ENCODE measurements at regions not wholly inside any gene's neighbourhood (a gene's known extent, or its start where the extent isn't known, plus 50 kb on each side); places are given as distances from the start of the nearest gene placed in this dataset.
"Not testable (repeated sequence)": the region's sequence is repeated elsewhere in the genome, so short reads cannot be mapped to it uniquely, and the experiment has no call there.

GRCh38 chr6:139713424-139713823 lies 339.0 kb upstream of the CITED2 start:
- intact Hi-C loops (cut with DNase I): no loop called here
- no peak for DNase-seq (ENCODE audit: low spot score)

GRCh38 chr6:139712830-139713229 lies 338.4 kb upstream of the CITED2 start:
- intact Hi-C loops (cut with DNase I): no loop called here
- no peak for DNase-seq (ENCODE audit: low spot score)

GRCh38 chr6:139711804-139712585 lies 337.5 kb upstream of the CITED2 start:
- intact Hi-C loops (cut with DNase I): no loop called here

GRCh38 chr6:139710556-139710955 lies 336.1 kb upstream of the CITED2 start:
- intact Hi-C loops (cut with DNase I): no loop called here
- no peak for DNase-seq (ENCODE audit: low spot score)

More at GRCh38 chr6:139711804-139712585, 337.5 kb upstream of the CITED2 start:
- DNase-seq (ENCODE audit: low spot score): no peak

- DNase-seq (ENCODE audit: low spot score): no peak
- intact Hi-C loops (cut with DNase I): no loop called here
These were observed 334.1 kb upstream of the CITED2 start for GRCh38 chr6:139708337-139709199.

GRCh38 chr6:139706912-139707311 lies 332.5 kb upstream of the CITED2 start:
- intact Hi-C loops (cut with DNase I): no loop called here
- no peak for DNase-seq (ENCODE audit: low spot score)

- intact Hi-C loops (cut with DNase I): no loop called here
- DNase-seq (ENCODE audit: low spot score): no peak
These were observed 330.8 kb upstream of the CITED2 start for GRCh38 chr6:139705284-139705683.

- no peak for DNase-seq (ENCODE audit: low spot score)
- intact Hi-C loops (cut with DNase I): no loop called here
These were observed 329.3 kb upstream of the CITED2 start for GRCh38 chr6:139703780-139704179.

GRCh38 chr6:139702706-139703105 lies 328.3 kb upstream of the CITED2 start:
- intact Hi-C loops (cut with DNase I): no loop called here

GRCh38 chr6:139701695-139702094 lies 327.2 kb upstream of the CITED2 start:
- no peak for DNase-seq (ENCODE audit: low spot score)
- intact Hi-C loops (cut with DNase I): no loop called here

More at GRCh38 chr6:139702706-139703105, 328.3 kb upstream of the CITED2 start:
- no peak for DNase-seq (ENCODE audit: low spot score)

- no peak for DNase-seq (ENCODE audit: low spot score)
- intact Hi-C loops (cut with DNase I): no loop called here
These were observed 326.6 kb upstream of the CITED2 start for GRCh38 chr6:139701003-139701402.

- no peak for DNase-seq (ENCODE audit: low spot score)
- intact Hi-C loops (cut with DNase I): no loop called here
These were observed 325.5 kb upstream of the CITED2 start for GRCh38 chr6:139699911-139700310.

GRCh38 chr6:139699335-139699734 lies 324.9 kb upstream of the CITED2 start:
- no peak for DNase-seq (ENCODE audit: low spot score)
- intact Hi-C loops (cut with DNase I): no loop called here

GRCh38 chr6:139698526-139699176 lies 324.2 kb upstream of the CITED2 start:
- intact Hi-C loops (cut with DNase I): no loop called here
- no peak for DNase-seq (ENCODE audit: low spot score)

- DNase-seq (ENCODE audit: low spot score); intact Hi-C loops (cut with DNase I): not testable (repeated sequence)
These were observed 323.4 kb upstream of the CITED2 start for GRCh38 chr6:139697856-139698255.

GRCh38 chr6:139696991-139697390 lies 322.5 kb upstream of the CITED2 start:
- DNase-seq (ENCODE audit: low spot score); intact Hi-C loops (cut with DNase I): not testable (repeated sequence)

GRCh38 chr6:139695361-139695760 lies 320.9 kb upstream of the CITED2 start:
- no peak for DNase-seq (ENCODE audit: low spot score)
- intact Hi-C loops (cut with DNase I): no loop called here

- no peak for DNase-seq (ENCODE audit: low spot score)
- intact Hi-C loops (cut with DNase I): no loop called here
These were observed 319.3 kb upstream of the CITED2 start for GRCh38 chr6:139693735-139694134.

- no peak for DNase-seq (ENCODE audit: low spot score)
- intact Hi-C loops (cut with DNase I): no loop called here
These were observed 315.6 kb upstream of the CITED2 start for GRCh38 chr6:139690007-139690406.

- DNase-seq (ENCODE audit: low spot score): no peak
- intact Hi-C loops (cut with DNase I): no loop called here
These were observed 312.6 kb upstream of the CITED2 start for GRCh38 chr6:139687055-139687454.
